Left lobe of liver (tissue), 2 donors: ENCODE measurements at regions not wholly inside any gene's neighbourhood (a gene's known extent, or its start where the extent isn't known, plus 50 kb on each side); places are given as distances from the start of the nearest gene placed in this dataset.
"Not testable (repeated sequence)": the region's sequence is repeated elsewhere in the genome, so short reads cannot be mapped to it uniquely, and the experiment has no call there.

Experiments
- ATAC-seq: fragments of 200-7000 bp; cut with Tn5 transposase; one replicate; pipeline ENCODE4 v1.9.1; 2020; ENCODE audit warnings: mild to moderate bottlenecking, moderate library complexity
- DNase-seq: peaks from one replicate; pipeline ENCODE4 v3.0.0-alpha.2; 2020; ENCODE audit warnings: low spot score
- donor health status: DM: no; HTN: no; CAD: no; lungs with moderate emphysema.
- donor health status: DM: no; HTN: yes; CAD: no.

GRCh38 chr14:30413184-30413583 is 145.8 kb upstream of the G2E3 start:
- not testable (repeated sequence) for ATAC-seq, DNase-seq

GRCh38 chr14:30417121-30417520 is 141.8 kb upstream of the G2E3 start:
- ATAC-seq: no peak
- no peak for DNase-seq

GRCh38 chr14:30417999-30418398 is 141.0 kb upstream of the G2E3 start:
- ATAC-seq: no peak
- DNase-seq: no peak

- DNase-seq (no peak), ATAC-seq (no peak)
These were observed 139.9 kb upstream of the G2E3 start for GRCh38 chr14:30419037-30419436.

GRCh38 chr14:30420515-30420914 is 138.4 kb upstream of the G2E3 start:
- DNase-seq (no peak), ATAC-seq (no peak)

- ATAC-seq: no peak
These were observed 132.5 kb upstream of the G2E3 start for GRCh38 chr14:30426463-30426862.

GRCh38 chr14:30427401-30427800 is 131.6 kb upstream of the G2E3 start:
- ATAC-seq (no peak), DNase-seq (no peak)

More at GRCh38 chr14:30426463-30426862, 132.5 kb upstream of the G2E3 start:
- DNase-seq: no peak

GRCh38 chr14:30427846-30428245 is 131.1 kb upstream of the G2E3 start:
- DNase-seq: no peak
- no peak for ATAC-seq

- no peak for DNase-seq
- no peak for ATAC-seq
These were observed 127.4 kb upstream of the G2E3 start for GRCh38 chr14:30431552-30431951.

- ATAC-seq (no peak), DNase-seq (no peak)
These were observed 118.0 kb upstream of the G2E3 start for GRCh38 chr14:30440961-30441360.

- DNase-seq (no peak), ATAC-seq (peak; percentile 77)
These were observed 115.5 kb upstream of the G2E3 start for GRCh38 chr14:30443368-30444007.

- no peak for DNase-seq
- ATAC-seq: no peak
These were observed 114.5 kb upstream of the G2E3 start for GRCh38 chr14:30444451-30444850.

GRCh38 chr14:30445011-30445793 is 113.8 kb upstream of the G2E3 start:
- no peak for ATAC-seq
- no peak for DNase-seq

GRCh38 chr14:30445852-30446251 is 113.1 kb upstream of the G2E3 start:
- no peak for DNase-seq
- ATAC-seq: no peak

GRCh38 chr14:30450631-30451545 is 108.1 kb upstream of the G2E3 start:
- no peak for ATAC-seq
- no peak for DNase-seq

GRCh38 chr14:30456296-30456695 is 102.7 kb upstream of the G2E3 start:
- ATAC-seq (no peak), DNase-seq (no peak)

GRCh38 chr14:30462358-30462757 is 96.6 kb upstream of the G2E3 start:
- DNase-seq (no peak), ATAC-seq (no peak)

GRCh38 chr14:30464481-30464880 is 94.5 kb upstream of the G2E3 start:
- no peak for ATAC-seq
- DNase-seq: no peak

GRCh38 chr14:30468354-30468753 is 90.6 kb upstream of the G2E3 start:
- no peak for DNase-seq
- no peak for ATAC-seq

- no peak for ATAC-seq
These were observed 87.0 kb upstream of the G2E3 start for GRCh38 chr14:30471980-30472379.

More at GRCh38 chr14:30471980-30472379, 87.0 kb upstream of the G2E3 start:
- no peak for DNase-seq
